Liver (tissue), 8 donors: ENCODE measurements at regions not wholly inside any gene's neighbourhood (a gene's known extent, or its start where the extent isn't known, plus 50 kb on each side); places are given as distances from the start of the nearest gene placed in this dataset.

Experiments
- DNase-seq: peaks from one replicate; pipeline ENCODE4 v3.0.0-alpha.2; 2017; ENCODE audit warnings: low spot score
- H3K27ac ChIP-seq, 2 donors: one replicate each; pipeline ENCODE4 v1.7.0; 2013; ENCODE audit warnings: inconsistent platforms in 2 of 2, low read length in 2 of 2, control low read depth in 1 of 2, low read depth in 1 of 2, mild to moderate bottlenecking in 1 of 2
- H3K27me3 ChIP-seq, 4 donors: one replicate each; pipeline versions ENCODE4 v1.6.1 to v1.7.0; 2013; ENCODE audit warnings: low read length in 3 of 4, inconsistent platforms in 1 of 4, mild to moderate bottlenecking in 1 of 4, moderate library complexity in 1 of 4; ENCODE audit not compliant: control insufficient read depth in 4 of 4, insufficient read depth in 4 of 4
- H3K36me3 ChIP-seq, 4 donors: one replicate each; pipeline versions ENCODE4 v1.6.1 to v1.7.0; 2013; ENCODE audit warnings: low read length in 3 of 4, mild to moderate bottlenecking in 3 of 4, low read depth in 1 of 4, moderate library complexity in 1 of 4; ENCODE audit not compliant: control insufficient read depth in 4 of 4, insufficient read depth in 3 of 4
- H3K4me1 ChIP-seq, 4 donors: one replicate each; pipeline versions ENCODE4 v1.6.1 to v1.7.0; 2013; ENCODE audit warnings: low read length in 3 of 4, mild to moderate bottlenecking in 3 of 4, moderate library complexity in 1 of 4; ENCODE audit not compliant: control insufficient read depth in 4 of 4, insufficient read depth in 4 of 4
- H3K4me3 ChIP-seq, 3 donors: one replicate each; pipeline versions ENCODE4 v1.6.1 to v1.7.0; 2013; ENCODE audit warnings: low read length in 3 of 3, control low read depth in 1 of 3, low read depth in 1 of 3, mild to moderate bottlenecking in 1 of 3
- H3K9ac ChIP-seq, 2 donors: one replicate each; pipeline ENCODE4 v1.7.0; 2013; ENCODE audit warnings: low read length in 2 of 2, mild to moderate bottlenecking in 2 of 2, moderate library complexity in 2 of 2, control low read depth in 1 of 2, low read depth in 1 of 2
- H3K9me3 ChIP-seq, 4 donors: one replicate each; pipeline versions ENCODE4 v1.6.1 to v1.7.0; 2013; ENCODE audit warnings: low read length in 3 of 4; ENCODE audit not compliant: control insufficient read depth in 4 of 4
- ATF3 ChIP-seq: IDR thresholded peaks from 2 replicates; pipeline ENCODE4 v1.6.1; 2016; ENCODE audit warnings: antibody characterized with exemption
- CTCF ChIP-seq: fragments of 150-350 bp; IDR thresholded peaks from 2 replicates; pipeline ENCODE4 v1.5.1; 2017; ENCODE audit warnings: improper control_type of control experiment, low read depth, low read length; ENCODE audit not compliant: missing input control
- EGR1 ChIP-seq, 2 donors: IDR thresholded peaks; 2 replicates each; pipeline ENCODE4 v1.6.1; 2016 to 2018; ENCODE audit warnings: antibody characterized with exemption in 2 of 2, low read depth in 2 of 2
- FOXA2 ChIP-seq: IDR thresholded peaks from 2 replicates; pipeline ENCODE4 v1.6.1; 2016; ENCODE audit warnings: antibody characterized with exemption
- GABPA ChIP-seq, 2 donors: IDR thresholded peaks in 1 of 2; conservative IDR thresholded peaks in 1 of 2; 2 replicates each; pipeline ENCODE4 v1.6.1; 2016; ENCODE audit warnings: antibody characterized with exemption in 2 of 2, mild to moderate bottlenecking in 1 of 2, moderate library complexity in 1 of 2
- HNF4A ChIP-seq, 2 donors: conservative IDR thresholded peaks; 2 replicates each; pipeline ENCODE4 v1.6.1; 2016; ENCODE audit warnings: antibody characterized with exemption in 2 of 2, mild to moderate bottlenecking in 2 of 2
- HNF4G ChIP-seq: IDR thresholded peaks from 2 replicates; pipeline ENCODE4 v1.6.1; 2016; ENCODE audit warnings: antibody characterized with exemption
- JUND ChIP-seq, 2 donors: IDR thresholded peaks; 2 replicates each; pipeline ENCODE4 v1.6.1; 2016; ENCODE audit warnings: antibody characterized with exemption in 2 of 2
- MAX ChIP-seq: IDR thresholded peaks from 2 replicates; pipeline ENCODE4 v1.6.1; 2016; ENCODE audit warnings: antibody characterized with exemption
- NR2F2 ChIP-seq: IDR thresholded peaks from 2 replicates; pipeline ENCODE4 v1.6.1; 2016; ENCODE audit warnings: antibody characterized with exemption
- RAD21 ChIP-seq, 2 donors: IDR thresholded peaks; 2 replicates each; pipeline ENCODE4 v1.6.1; 2016; ENCODE audit warnings: antibody characterized with exemption in 2 of 2, mild to moderate bottlenecking in 2 of 2
- REST ChIP-seq: IDR thresholded peaks from 2 replicates; pipeline ENCODE4 v1.6.1; 2016; ENCODE audit warnings: antibody characterized with exemption, mild to moderate bottlenecking
- RXRA ChIP-seq, 2 donors: IDR thresholded peaks; 2 replicates each; pipeline ENCODE4 v1.6.1; 2017 to 2018; ENCODE audit warnings: antibody characterized with exemption in 2 of 2, mild to moderate bottlenecking in 1 of 2
- SP1 ChIP-seq: IDR thresholded peaks from 2 replicates; pipeline ENCODE4 v1.6.1; 2018; ENCODE audit warnings: antibody characterized with exemption, mild to moderate bottlenecking
- TAF1 ChIP-seq: conservative IDR thresholded peaks from 2 replicates; pipeline ENCODE4 v1.6.1; 2016; ENCODE audit warnings: antibody characterized with exemption, mild to moderate bottlenecking
- YY1 ChIP-seq: IDR thresholded peaks from 2 replicates; pipeline ENCODE4 v1.6.1; 2016; ENCODE audit warnings: antibody characterized with exemption, mild to moderate bottlenecking
- ZBTB33 ChIP-seq: IDR thresholded peaks from 2 replicates; pipeline ENCODE4 v1.6.1; 2016; ENCODE audit warnings: antibody characterized with exemption
- WGBS: extraction: QIAGEN DNeasy Blood & Tissue Kit; methylation state at CpG from one replicate; pipeline ENCODE4 v1.1.7; 2013; 5-methylcytosine and 5-hydroxymethylcytosine counted together
- donor health status: healthy.
- donor health status: healthy.
- donor health status: healthy.
- donor health status: healthy.
- donor health status: healthy.

- H3K4me1 ChIP-seq: no peaks in the 10 kb centered on the region
- no peak overlapping the region for H3K9ac ChIP-seq
- no peak for DNase-seq
- no peak for TF ChIP-seq EGR1 (IDR thresholded peaks at IDR 0.05; ENCODE audit: low read depth in 2 of 2)
- no peak for TF ChIP-seq SP1
- no peak for TF ChIP-seq ATF3
- no peak for TF ChIP-seq JUND (IDR thresholded peaks at IDR 0.05)
- no peak for TF ChIP-seq ZBTB33
- no peak for TF ChIP-seq HNF4G
- H3K27me3 ChIP-seq: no peaks in the 10 kb centered on the region
- 89% methylated on average over 8 of the region's 8 CpGs for WGBS
- H3K4me3 ChIP-seq: no peak overlapping the region
- H3K36me3 ChIP-seq: no peaks in the 10 kb centered on the region
- no peaks in the 10 kb centered on the region for H3K9me3 ChIP-seq
- no peak overlapping the region for H3K27ac ChIP-seq
Observed at GRCh38 chr4:185966549-185966948, 102.4 kb upstream of the TLR3 start.

- 90% methylated on average over 4 of the region's 4 CpGs for WGBS
- no peak overlapping the region for H3K9ac ChIP-seq
- H3K4me3 ChIP-seq: no peak overlapping the region
- H3K27me3 ChIP-seq: no peaks in the 10 kb centered on the region
- TF ChIP-seq GABPA (IDR thresholded peaks at IDR 0.05 in 1 of 2, conservative IDR thresholded peaks at IDR 0.05 in 1 of 2): no peak
- no peak for TF ChIP-seq RXRA (IDR thresholded peaks at IDR 0.05)
- H3K4me1 ChIP-seq: no peaks in the 10 kb centered on the region
- DNase-seq: no peak
- H3K27ac ChIP-seq: no peak overlapping the region
- no peaks in the 10 kb centered on the region for H3K9me3 ChIP-seq
- H3K36me3 ChIP-seq: no peaks in the 10 kb centered on the region
Observed at GRCh38 chr4:185966997-185967775, 101.8 kb upstream of the TLR3 start.

GRCh38 chr4:185969657-185970056, 99.3 kb upstream of the TLR3 start:
- 98% methylated on average over 1 of the region's 1 CpG for WGBS
- no peaks in the 10 kb centered on the region for H3K36me3 ChIP-seq
- TF ChIP-seq RAD21 (IDR thresholded peaks at IDR 0.05): no peak
- TF ChIP-seq CTCF: no peak
- TF ChIP-seq GABPA (IDR thresholded peaks at IDR 0.05 in 1 of 2, conservative IDR thresholded peaks at IDR 0.05 in 1 of 2): no peak
- no peak for TF ChIP-seq MAX
- no peak for TF ChIP-seq REST
- no peak for TF ChIP-seq HNF4A (conservative IDR thresholded peaks at IDR 0.05)
- no peak for TF ChIP-seq ATF3
- TF ChIP-seq FOXA2: no peak
- TF ChIP-seq RXRA (IDR thresholded peaks at IDR 0.05): no peak
- no peak for TF ChIP-seq HNF4G
- TF ChIP-seq ZBTB33: no peak
- TF ChIP-seq NR2F2: no peak
- TF ChIP-seq EGR1 (IDR thresholded peaks at IDR 0.05; ENCODE audit: low read depth in 2 of 2): no peak
- no peak for TF ChIP-seq JUND (IDR thresholded peaks at IDR 0.05)
- TF ChIP-seq YY1: no peak
- TF ChIP-seq TAF1: no peak
- TF ChIP-seq SP1: no peak

More at GRCh38 chr4:185969657-185970056, 99.3 kb upstream of the TLR3 start:
- H3K4me3 ChIP-seq: no peak overlapping the region
- no peak overlapping the region for H3K9ac ChIP-seq
- H3K9me3 ChIP-seq: no peaks in the 10 kb centered on the region
- no peaks in the 10 kb centered on the region for H3K4me1 ChIP-seq
- no peak for DNase-seq
- no peak overlapping the region for H3K27ac ChIP-seq
- no peaks in the 10 kb centered on the region for H3K27me3 ChIP-seq
